ENCODE measurements at regions not wholly inside any gene's neighbourhood (a gene's known extent, or its start where the extent isn't known, plus 50 kb on each side); places are given as distances from the start of the nearest gene placed in this dataset.
"Not testable (repeated sequence)": the region's sequence is repeated elsewhere in the genome, so short reads cannot be mapped to it uniquely, and the experiment has no call there.

DNA sequence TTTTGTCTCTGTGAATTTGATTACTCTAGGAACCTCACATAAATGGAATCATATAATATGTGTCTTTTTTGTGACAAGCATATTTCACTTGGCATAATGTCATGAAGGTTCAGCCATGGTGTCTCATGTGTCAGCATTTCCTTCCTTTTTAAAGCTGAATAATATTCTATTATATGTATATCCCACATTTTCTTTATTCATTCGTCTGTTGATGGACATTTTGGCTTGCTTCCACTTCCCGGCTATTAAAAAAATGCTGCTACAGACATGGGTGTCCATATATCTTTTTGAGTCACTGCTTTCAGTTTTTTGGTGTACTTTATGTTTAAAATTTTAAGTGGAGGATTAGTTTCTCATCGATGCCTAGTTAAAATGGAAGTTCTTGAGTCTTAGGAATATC lies 59.8 kb upstream of the C5orf63 start:
- intact Hi-C loops (cut with micrococcal nuclease): no loop called here

DNA sequence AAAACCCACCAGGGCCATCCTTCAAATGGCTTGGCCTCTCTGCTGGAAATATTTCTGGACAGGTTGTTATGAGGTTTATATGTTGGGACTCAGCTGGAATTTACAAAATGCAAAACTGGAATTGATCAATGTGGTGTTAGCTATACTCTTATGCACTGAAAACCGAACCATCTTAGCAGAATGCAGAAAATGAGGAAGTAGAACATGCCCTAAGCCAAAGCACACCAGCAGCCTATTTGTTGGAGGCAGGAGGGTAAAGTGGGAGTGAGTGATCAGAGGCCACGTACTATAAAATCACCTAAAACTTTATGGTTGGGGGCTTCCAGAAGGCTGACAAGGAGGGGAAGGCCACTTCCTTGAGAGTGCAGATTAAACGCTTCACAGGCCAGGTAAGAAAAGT lies 63.6 kb upstream of the C5orf63 start:
- intact Hi-C loops (cut with micrococcal nuclease): no loop called here

DNA sequence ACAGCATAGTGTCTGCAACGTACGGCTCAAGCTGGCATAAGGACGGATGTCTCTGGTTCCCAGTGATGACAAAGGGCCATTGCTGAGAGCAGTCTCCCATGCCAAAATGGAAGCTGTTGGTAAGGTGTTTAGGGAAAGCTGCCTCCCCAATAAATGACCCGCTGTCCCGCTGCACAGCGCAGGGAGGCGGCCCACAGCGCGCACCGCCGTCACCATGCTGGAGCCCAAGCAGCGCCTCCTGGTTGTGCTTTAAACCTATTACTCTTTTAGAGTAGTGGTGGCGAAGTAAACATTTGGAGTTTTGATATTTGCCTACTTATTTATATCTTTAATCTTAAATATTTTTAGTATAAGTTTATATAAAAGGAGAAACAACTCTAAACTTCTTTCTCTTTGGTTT lies 70.4 kb upstream of the C5orf63 start:
- intact Hi-C loops (cut with micrococcal nuclease): no loop called here

DNA sequence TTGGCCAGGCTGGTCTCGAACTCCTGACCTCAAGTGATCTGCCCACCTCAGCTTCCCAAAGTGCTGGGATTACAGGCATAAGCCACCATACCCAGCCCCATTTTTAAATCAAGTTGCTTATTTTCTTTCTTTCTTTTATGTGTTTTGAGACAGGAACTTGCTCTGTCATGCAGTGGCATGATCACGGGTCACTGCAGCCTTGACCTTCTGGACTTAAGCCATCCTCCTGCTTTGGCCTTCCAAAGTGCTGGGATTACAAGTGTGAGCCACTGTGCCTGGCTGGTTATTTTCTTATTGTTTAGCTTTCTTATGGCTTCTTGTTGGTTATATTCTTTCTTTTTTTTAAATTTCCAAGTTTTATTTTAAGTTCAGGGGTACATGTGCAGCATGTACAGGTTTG lies 79.7 kb upstream of the C5orf63 start:
- intact Hi-C loops (cut with micrococcal nuclease): no loop called here

DNA sequence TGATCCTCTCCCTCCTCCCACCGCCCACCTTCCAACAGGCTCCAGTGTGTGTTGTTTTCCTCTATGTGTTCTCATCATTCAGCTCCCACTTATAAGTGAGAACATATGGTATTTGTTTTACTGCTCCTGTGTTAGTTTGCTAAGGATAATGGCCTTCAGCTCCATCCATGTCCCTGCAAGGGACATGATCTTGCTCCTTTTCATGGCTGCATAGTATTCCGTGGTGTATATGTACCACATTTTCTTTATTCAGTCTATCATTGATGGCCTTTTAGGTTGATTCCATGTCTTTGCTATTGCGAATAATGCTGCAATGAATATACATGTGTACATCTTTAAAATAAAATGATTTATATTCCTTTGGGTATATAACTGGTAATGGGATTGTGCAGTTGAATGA lies 80.2 kb upstream of the C5orf63 start:
- intact Hi-C loops (cut with micrococcal nuclease): no loop called here

DNA sequence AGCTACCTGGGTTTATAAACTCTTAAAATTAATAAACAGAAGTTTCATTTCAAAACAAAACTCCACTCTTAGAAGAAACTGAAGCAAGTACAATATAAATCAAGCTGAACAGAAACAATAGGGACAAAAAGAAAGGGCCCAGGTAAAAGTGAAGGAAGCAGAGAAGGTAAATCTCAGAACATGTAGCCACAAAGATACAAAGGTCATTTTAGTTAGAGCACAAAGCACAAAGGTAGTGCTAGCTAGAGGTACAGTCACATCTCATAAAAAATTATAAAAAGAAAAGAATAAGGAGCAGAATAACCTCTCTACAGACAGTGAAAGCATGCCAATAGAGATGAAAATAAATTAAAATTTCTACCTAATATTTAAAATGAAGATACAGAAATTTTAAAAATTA lies 90.4 kb upstream of the C5orf63 start:
- intact Hi-C loops (cut with micrococcal nuclease): no loop called here

DNA sequence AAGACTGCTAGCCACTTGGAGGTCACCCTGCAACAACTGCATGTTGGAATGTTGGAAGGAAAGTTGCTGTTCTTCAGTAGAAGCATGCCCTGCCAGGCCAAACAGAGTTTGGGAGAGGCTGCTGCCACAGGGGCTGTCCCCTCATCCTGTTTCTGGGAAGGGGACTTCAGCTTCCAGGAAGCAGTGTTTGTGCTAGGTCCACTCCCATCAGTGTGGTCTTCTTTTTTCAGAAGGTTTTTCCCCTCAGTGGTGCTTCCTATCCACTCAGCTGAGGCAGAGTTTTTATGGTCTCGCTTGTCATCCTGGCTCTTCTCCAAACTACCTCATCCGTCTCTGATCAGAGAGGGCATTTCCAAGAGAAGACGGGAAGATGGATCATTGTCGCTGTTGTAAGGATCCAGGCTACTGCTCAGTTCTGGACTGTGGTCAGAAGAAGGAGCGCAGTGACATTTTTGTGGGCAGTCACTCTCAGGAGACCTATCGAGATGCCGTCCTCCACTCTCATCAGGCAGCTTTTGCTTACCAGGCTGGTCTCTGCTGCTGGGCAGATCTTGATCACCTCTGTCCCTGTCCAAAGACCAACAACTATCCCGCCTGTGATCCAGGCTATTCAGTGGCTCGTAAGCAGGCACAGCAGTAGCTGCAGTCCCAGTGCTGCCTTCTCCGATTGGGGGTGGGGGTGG lies 97.8 kb upstream of the C5orf63 start:
- intact Hi-C loops (cut with micrococcal nuclease): no loop called here

DNA sequence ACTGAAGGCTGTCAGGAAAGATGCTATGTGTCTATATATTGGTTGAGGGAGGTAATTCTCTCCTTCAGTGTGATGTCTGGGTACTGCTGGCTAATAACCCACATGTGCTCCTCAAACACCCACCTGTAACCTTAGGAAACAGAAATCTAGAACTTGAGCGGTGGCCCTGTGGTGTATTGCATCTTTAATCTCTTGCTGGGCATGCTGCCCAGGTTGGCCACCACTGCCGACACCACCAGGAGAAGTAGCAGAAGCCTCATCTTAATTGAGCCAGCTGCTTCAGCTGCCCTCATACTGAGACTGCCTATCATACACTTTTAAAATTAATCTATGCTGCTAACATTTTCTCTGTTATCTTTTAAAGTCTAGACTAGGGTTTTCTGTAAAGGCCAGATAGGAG lies 103.5 kb upstream of the C5orf63 start:
- intact Hi-C loops (cut with micrococcal nuclease): no loop called here

DNA sequence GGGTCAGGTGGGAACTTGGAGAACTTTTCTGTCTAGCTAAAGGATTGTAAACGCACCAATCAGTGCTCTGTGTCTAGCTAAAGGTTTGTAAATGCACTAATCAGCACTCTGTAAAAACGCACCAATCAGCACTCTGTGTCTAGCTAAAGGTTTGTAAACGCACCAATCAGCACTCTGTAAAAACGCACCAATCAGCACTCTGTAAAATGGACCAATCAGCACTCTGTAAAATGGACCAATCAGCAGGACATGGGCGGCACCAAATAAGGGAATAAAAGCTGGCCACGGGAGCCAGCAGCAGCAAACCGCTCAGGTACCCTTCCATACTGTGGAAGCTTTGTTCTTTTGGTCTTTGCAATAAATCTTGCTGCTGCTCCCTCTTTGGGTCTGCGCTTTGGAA lies 108.0 kb upstream of the MEGF10 start:
- intact Hi-C loops (cut with micrococcal nuclease): not testable (repeated sequence)

DNA sequence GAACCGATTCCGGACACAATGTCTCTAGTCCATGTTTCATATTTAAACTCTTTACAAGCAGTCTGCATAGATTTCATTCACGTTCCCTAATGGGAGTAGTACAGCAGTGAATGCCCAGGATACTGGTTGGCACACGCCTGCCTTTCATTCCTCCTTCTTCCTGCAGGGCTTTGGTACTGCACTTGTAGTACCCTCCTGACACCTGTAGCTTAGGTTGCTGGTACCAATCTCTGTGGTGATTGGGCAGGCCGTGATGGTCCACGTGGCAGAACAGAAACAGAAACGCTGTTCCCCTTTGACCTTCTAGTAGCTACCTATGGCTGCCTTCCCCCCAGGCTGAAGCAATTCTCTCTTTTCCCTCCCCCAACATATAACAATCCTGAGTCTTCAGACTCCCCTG lies 107.3 kb upstream of the MEGF10 start:
- intact Hi-C loops (cut with micrococcal nuclease): no loop called here

DNA sequence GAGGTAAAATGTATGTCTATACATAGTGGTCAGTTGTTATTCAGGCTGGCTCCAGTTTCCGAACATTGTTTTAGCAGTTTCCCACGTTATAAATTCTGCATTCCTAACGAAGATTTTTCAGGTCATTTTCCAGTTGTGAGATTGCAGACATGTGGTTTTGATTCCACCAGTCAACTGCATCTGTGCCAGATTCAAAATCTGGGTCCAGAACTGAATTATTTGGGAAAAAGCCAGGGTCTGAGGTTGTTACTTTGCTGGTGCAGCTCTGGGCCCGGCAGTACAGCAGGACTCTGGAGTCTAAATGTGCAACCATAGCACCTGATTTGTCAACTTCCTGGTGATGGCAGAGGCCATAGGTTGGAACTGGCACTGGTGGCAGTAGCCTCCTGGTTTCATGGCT lies 105.7 kb upstream of the MEGF10 start:
- intact Hi-C loops (cut with micrococcal nuclease): no loop called here

DNA sequence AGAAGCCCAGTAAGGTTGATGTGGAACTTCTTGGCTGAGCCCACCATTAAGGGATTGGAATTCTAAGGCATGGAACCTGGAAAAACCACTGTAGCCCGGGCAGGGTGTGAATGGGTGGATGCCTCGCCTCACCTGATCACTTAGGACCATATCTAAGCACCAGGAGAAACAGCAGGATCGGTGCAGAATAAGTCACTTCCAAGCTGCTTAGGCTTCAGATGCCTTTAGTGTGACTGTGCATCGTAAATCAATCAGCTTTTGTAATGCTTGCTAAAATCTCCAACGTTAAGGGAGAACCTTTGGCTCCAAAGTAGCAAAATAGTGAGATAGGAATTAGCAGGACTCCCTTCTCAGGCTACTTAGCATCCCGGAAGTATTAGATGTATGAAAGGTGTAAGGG lies 103.9 kb upstream of the MEGF10 start:
- intact Hi-C loops (cut with micrococcal nuclease): no loop called here

DNA sequence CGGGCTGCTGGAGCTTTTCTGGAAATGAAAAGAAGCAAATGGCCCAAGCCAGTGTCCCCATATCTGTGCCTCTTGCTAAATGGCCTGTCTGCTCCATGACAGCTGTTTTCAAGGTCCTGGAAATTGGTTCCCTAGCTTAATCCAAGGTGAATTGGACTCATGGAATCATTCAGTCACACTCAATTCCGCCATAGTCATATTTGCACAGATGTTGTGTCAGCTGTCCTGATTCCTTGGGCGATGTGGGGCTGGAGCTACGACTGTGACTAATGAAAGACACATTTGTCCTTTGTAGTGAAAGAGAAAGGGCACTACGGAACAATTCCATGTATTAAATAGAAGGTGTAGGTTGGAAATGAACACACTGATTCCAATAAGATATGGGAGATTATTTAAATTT lies 102.9 kb upstream of the MEGF10 start:
- intact Hi-C loops (cut with micrococcal nuclease): no loop called here

DNA sequence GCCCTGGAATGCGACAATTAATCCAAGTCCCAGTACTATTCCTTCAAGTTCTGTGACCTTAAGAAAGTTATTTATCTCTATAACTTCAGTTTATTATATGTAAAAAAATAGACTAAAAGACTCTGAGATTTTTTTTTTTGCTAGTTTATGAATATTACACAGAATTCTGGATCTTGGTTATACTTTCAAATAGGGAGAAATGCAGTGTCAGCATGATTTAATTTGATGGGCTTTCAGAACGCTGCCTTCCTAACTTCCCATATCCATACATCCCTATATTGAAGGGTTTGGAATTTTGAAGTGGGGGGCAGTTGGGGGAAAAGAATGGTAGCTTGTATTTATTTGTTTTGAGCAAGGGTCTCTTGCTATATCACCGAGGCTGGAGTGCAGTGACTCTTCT lies 98.4 kb upstream of the MEGF10 start:
- intact Hi-C loops (cut with micrococcal nuclease): no loop called here

DNA sequence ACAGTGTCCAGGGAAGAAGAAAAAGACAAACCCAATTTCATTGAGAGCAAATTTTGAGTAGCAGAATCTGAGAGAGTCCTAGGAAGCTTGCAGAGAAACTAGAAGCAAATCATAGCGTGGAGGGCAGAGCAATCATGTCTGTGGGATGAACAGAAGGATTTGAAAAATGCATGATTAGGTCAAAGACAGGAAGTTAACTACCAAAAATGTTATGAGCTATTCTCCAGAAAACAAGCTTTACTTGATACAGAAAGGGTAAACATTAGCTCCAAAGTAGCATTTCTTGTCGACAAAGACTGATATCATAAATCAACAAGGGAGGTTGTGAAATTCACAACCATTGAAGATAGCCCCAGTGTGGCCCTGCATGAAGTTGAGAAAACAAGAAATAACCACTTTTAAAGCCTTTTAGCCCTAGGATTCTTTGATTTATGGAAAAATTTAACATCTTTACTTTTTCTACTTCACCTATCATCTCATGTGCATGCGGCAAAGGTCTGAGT lies 97.7 kb upstream of the MEGF10 start:
- intact Hi-C loops (cut with micrococcal nuclease): no loop called here

DNA sequence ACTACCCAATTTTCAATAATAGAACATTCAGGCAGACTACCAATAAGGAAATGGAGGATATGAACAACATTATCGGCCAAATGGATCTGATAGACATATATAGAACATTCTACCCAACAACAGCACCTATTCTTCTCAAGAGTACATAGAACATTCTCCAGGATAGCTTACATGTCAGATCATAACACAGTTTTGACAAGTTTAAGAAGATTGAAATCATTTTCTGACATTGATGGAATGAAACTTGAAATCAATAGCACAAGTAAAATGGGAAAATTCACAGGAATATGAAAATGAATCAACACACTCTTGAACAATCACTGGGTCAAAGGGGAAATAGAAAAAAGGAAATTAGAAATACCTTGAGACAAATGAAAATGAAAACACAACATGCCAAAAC lies 94.6 kb upstream of the MEGF10 start:
- intact Hi-C loops (cut with micrococcal nuclease): no loop called here

DNA sequence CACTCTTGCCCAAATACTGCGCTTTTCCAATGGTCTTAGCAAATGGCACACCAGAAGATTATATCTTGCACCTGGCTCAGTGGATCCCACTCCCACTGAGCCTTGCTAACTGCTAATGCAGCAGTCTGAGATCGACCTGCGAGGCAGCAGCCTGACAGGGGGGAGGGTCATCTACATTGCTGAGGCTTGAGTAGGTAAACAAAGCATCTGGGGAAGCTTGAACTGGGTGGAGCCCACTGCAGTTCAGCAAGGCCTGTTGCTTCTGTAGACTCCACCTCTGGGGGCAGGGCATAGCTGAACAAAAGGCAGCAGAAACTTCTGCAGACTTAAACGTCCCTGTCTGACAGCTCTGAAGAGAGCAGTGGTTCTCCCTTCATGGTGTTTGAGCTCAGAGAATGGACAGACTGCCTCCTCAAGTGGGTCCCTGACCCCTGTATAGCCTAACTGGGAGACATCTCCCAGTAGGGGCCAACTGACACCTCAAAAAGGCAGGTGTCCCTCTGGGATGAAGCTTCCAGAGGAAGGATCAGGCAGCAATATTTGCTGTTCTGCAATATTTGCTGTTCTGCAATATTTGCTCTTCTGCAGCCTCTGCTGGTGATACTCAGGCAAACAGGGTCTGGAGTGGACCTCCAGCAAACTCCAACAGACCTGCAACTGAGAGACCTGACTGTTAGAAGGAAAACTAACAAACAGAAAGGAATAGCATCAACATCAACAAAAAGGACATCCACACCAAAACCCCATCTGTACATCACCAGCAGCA lies 93.0 kb upstream of the MEGF10 start:
- intact Hi-C loops (cut with micrococcal nuclease): not testable (repeated sequence)

DNA sequence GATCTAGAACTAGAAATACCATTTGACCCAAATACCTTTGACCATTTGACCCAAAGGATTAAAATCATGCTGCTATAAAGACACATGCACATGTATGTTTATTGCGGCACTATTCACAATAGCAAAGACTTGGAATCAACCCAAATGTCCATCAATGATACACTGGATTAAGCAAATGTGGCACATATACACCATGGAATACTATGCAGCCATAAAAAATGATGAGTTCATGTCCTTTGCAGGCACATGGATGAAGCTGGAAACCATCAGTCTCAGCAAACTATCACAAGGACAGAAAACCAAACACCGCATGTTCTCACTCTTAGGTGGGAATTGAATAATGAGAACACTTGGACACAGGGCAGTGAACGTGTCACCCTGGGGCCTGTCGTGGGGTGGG lies 87.9 kb upstream of the MEGF10 start:
- intact Hi-C loops (cut with micrococcal nuclease): not testable (repeated sequence)

DNA sequence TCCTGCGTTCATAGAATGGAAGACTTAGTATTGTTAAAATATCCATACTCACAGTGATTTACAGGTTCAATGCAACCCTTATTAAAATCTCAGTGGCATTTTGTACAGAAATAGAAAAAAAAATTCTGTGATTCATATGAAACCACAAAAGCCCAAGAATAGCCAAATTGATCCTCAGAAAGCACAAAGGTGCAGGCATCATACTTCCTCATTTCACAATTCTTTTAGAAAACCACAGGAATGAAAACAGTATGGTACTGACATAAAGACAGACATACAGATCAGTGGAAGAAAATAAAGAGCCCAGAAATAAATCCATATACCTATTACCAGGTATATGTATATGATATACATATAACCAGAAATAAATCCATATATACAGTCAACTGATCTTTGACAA lies 86.8 kb upstream of the MEGF10 start:
- intact Hi-C loops (cut with micrococcal nuclease): no loop called here

DNA sequence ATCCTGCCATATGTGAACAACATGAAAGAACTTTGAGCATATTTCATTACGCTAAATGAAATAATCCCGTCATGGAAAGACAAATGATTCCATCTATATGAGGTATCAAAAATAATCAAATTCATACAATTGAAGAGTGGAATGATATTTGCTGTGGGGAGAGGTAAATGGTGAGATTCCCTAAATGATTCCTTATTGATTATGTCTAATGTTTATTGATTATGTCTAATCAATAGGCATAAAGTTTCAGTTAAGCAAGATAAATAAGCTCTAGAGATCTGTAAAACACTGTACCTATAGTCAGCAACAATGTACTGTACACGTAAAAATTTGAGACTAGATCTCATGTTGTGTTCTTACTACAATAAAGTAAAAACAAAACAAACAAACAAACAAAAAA lies 85.4 kb upstream of the MEGF10 start:
- intact Hi-C loops (cut with micrococcal nuclease): no loop called here

DNA sequence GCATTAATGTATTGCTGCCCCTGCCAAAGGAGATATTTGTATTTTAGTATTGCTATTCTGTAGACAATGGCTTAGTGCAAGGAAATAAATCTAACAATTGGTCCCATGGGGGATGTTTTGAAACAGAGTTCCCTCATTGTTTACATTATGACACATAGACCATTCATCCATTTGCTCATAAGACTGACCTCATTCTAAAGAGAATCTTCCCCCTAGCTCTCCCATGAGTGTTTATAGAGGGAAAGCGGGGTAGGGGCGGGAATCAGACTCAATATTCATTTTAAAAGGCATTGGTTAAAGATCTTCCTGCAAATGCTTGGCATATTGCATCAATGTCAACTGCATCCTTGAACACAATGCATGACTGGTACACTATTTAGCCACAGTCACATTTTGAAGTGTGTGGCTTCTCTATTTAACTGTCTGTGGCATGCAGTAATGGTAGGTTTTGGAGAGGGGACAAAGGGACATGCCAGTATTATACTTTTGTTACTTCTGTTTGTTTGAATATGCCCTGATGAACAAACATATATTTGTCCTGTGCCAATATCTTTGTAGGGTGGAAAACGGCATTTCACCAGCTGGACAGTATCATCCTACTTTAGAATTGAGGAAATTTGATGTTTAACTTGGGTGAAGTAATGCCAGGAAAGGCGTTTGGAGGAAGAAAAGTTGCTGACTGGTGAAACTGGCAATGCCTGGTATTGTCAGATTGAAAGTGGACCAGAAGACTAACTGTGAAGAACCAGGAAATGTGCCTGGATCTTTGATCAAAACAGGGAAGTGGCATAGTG lies 84.1 kb upstream of the MEGF10 start:
- intact Hi-C loops (cut with micrococcal nuclease): no loop called here

DNA sequence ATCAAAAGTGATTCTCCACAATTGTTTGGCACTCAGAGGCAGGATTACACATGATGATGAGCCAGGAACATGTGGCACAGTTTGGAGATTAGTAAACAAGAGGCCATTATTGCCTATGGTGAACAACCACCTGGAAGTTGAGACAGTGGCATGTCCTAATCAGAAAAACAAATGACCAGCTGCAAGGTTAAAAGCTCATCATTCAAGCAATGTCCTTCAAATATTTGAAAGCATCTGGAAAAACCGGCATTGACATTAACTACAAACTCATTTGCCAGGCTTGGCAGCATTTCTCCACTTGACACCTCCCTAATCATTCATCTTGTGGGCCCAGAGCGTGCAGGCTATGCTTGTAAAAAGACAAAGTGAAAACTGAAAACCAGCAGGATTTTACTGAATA lies 80.6 kb upstream of the MEGF10 start:
- intact Hi-C loops (cut with micrococcal nuclease): no loop called here
